HG03066 (cell line): ENCODE measurements at regions not wholly inside any gene's neighbourhood (a gene's known extent, or its start where the extent isn't known, plus 50 kb on each side); places are given as distances from the start of the nearest gene placed in this dataset.

ENCODE experiments used
- ATAC-seq: cut with Tn5 transposase; IDR thresholded peaks from one replicate; pipeline ENCODE4 v1.9.1; 2021; ENCODE audit warnings: low read depth; ENCODE audit not compliant: unreplicated experiment

- ATAC-seq: no peak
These were observed 447.9 kb upstream of the SGCD start for GRCh38 chr5:155878991-155879575.

- no peak for ATAC-seq
These were observed 442.9 kb upstream of the SGCD start for GRCh38 chr5:155884041-155884440.

- no peak for ATAC-seq
These were observed 441.8 kb upstream of the SGCD start for GRCh38 chr5:155885199-155885598.

GRCh38 chr5:155886311-155887031 lies 440.5 kb upstream of the SGCD start:
- ATAC-seq: no peak

GRCh38 chr5:155895484-155895883 lies 431.5 kb upstream of the SGCD start:
- no peak for ATAC-seq

- no peak for ATAC-seq
These were observed 429.2 kb upstream of the SGCD start for GRCh38 chr5:155897761-155898160.

GRCh38 chr5:155898284-155898683 lies 428.7 kb upstream of the SGCD start:
- ATAC-seq: no peak

GRCh38 chr5:155903791-155904190 lies 423.2 kb upstream of the SGCD start:
- no peak for ATAC-seq

- no peak for ATAC-seq
These were observed 421.6 kb upstream of the SGCD start for GRCh38 chr5:155905364-155905763.

GRCh38 chr5:155906046-155906445 lies 420.9 kb upstream of the SGCD start:
- no peak for ATAC-seq

- no peak for ATAC-seq
These were observed 418.4 kb upstream of the SGCD start for GRCh38 chr5:155908543-155908942.

- no peak for ATAC-seq
These were observed 414.7 kb upstream of the SGCD start for GRCh38 chr5:155912291-155912690.

- no peak for ATAC-seq
These were observed 412.2 kb upstream of the SGCD start for GRCh38 chr5:155914766-155915165.

- no peak for ATAC-seq
These were observed 411.4 kb upstream of the SGCD start for GRCh38 chr5:155915601-155916000.

- ATAC-seq: no peak
These were observed 407.8 kb upstream of the SGCD start for GRCh38 chr5:155919126-155919525.

- ATAC-seq: no peak
These were observed 407.2 kb upstream of the SGCD start for GRCh38 chr5:155919725-155920124.

- ATAC-seq: no peak
These were observed 405.3 kb upstream of the SGCD start for GRCh38 chr5:155921621-155922020.

GRCh38 chr5:155923784-155924183 lies 403.2 kb upstream of the SGCD start:
- ATAC-seq: no peak

- no peak for ATAC-seq
These were observed 400.9 kb upstream of the SGCD start for GRCh38 chr5:155926031-155926430.

GRCh38 chr5:155926766-155927165 lies 400.2 kb upstream of the SGCD start:
- no peak for ATAC-seq

GRCh38 chr5:155929112-155929511 lies 397.9 kb upstream of the SGCD start:
- ATAC-seq: no peak

GRCh38 chr5:155934964-155935363 lies 392.0 kb upstream of the SGCD start:
- no peak for ATAC-seq
